ENCODE measurements at regions not wholly inside any gene's neighbourhood (a gene's known extent, or its start where the extent isn't known, plus 50 kb on each side); places are given as distances from the start of the nearest gene placed in this dataset.

DNA sequence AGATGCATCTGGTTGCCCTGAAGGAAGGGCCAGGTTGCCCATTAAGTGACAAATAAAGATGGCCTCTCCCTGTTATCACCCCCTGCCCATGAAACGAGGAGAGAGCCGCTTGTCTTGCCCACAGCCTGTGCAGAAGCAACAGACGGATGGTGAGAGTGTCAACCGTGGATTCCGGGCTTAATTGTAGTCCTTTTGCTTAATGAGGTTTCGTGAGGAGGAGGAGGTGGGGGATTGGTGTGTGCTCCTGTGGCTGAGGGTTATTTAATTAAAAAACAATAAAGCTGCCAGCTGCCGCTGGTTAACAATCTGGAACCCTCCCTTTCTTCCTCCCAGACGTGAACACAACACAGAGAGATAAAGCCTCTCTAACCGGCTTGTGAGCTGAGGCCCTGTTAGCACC, 188.0 kb upstream of the PARD3B start:
- H3K36me3 ChIP-seq (ENCODE audit: control insufficient read depth in 2 of 2, insufficient read depth in 2 of 2, low read length in 1 of 2) = no peaks in the 10 kb centered on the region
- WGBS, 2 donors = 92% methylated on average over 9 of the region's 9 CpGs
- H3K4me1 ChIP-seq (ENCODE audit: control insufficient read depth in 2 of 2, insufficient read depth in 2 of 2, low read length in 1 of 2) = no peaks in the 10 kb centered on the region
- H3K4me3 ChIP-seq (ENCODE audit: low read depth in 1 of 2, low read length in 2 of 2) = no peak overlapping the region
- no peaks in the 10 kb centered on the region for H3K27me3 ChIP-seq (ENCODE audit: control insufficient read depth in 1 of 2, insufficient read depth in 2 of 2, low read length in 2 of 2)
- no peak overlapping the region for H3K27ac ChIP-seq (ENCODE audit: low read depth in 2 of 2, low read length in 1 of 2)
- H3K9me3 ChIP-seq (ENCODE audit: control insufficient read depth in 2 of 2, insufficient read depth in 1 of 2, low read depth in 1 of 2, low read length in 1 of 2) = no peaks in the 10 kb centered on the region

GRCh38 chr2:204359076-204359475, 186.2 kb upstream of the PARD3B start:
- 94 to 95% methylated on average over 1 of the region's 1 CpG for WGBS, 2 donors
- H3K4me1 ChIP-seq (ENCODE audit: control insufficient read depth in 2 of 2, insufficient read depth in 2 of 2, low read length in 1 of 2) = no peaks in the 10 kb centered on the region
- no peaks in the 10 kb centered on the region for H3K36me3 ChIP-seq (ENCODE audit: control insufficient read depth in 2 of 2, insufficient read depth in 2 of 2, low read length in 1 of 2)
- no peak overlapping the region for H3K4me3 ChIP-seq (ENCODE audit: low read depth in 1 of 2, low read length in 2 of 2)
- H3K27ac ChIP-seq (ENCODE audit: low read depth in 2 of 2, low read length in 1 of 2) = no peak overlapping the region
- no peaks in the 10 kb centered on the region for H3K27me3 ChIP-seq (ENCODE audit: control insufficient read depth in 1 of 2, insufficient read depth in 2 of 2, low read length in 2 of 2)
- H3K9me3 ChIP-seq (ENCODE audit: control insufficient read depth in 2 of 2, insufficient read depth in 1 of 2, low read depth in 1 of 2, low read length in 1 of 2) = no peaks in the 10 kb centered on the region

- Histone ChIP-seq H3K4me3 (ENCODE audit: low read depth in 1 of 2, low read length in 2 of 2) (no peak overlapping the region), H3K27me3 (ENCODE audit: control insufficient read depth in 1 of 2, insufficient read depth in 2 of 2, low read length in 2 of 2) (no peaks in the 10 kb centered on the region), H3K9me3 (ENCODE audit: control insufficient read depth in 2 of 2, insufficient read depth in 1 of 2, low read depth in 1 of 2, low read length in 1 of 2) (no peaks in the 10 kb centered on the region), H3K4me1 (ENCODE audit: control insufficient read depth in 2 of 2, insufficient read depth in 2 of 2, low read length in 1 of 2) (no peaks in the 10 kb centered on the region), H3K27ac (ENCODE audit: low read depth in 2 of 2, low read length in 1 of 2) (no peak overlapping the region), H3K36me3 (ENCODE audit: control insufficient read depth in 2 of 2, insufficient read depth in 2 of 2, low read length in 1 of 2) (no peaks in the 10 kb centered on the region)
- 86% methylated on average over 5 of the region's 5 CpGs for WGBS, 2 donors
Observed at GRCh38 chr2:204360218-204361007, 184.9 kb upstream of the PARD3B start.

GRCh38 chr2:204361738-204362137, 183.5 kb upstream of the PARD3B start:
- 79 to 80% methylated on average over 2 of the region's 2 CpGs for WGBS, 2 donors
- Histone ChIP-seq H3K27me3 (ENCODE audit: control insufficient read depth in 1 of 2, insufficient read depth in 2 of 2, low read length in 2 of 2) (no peaks in the 10 kb centered on the region), H3K4me3 (ENCODE audit: low read depth in 1 of 2, low read length in 2 of 2) (no peak overlapping the region)

DNA sequence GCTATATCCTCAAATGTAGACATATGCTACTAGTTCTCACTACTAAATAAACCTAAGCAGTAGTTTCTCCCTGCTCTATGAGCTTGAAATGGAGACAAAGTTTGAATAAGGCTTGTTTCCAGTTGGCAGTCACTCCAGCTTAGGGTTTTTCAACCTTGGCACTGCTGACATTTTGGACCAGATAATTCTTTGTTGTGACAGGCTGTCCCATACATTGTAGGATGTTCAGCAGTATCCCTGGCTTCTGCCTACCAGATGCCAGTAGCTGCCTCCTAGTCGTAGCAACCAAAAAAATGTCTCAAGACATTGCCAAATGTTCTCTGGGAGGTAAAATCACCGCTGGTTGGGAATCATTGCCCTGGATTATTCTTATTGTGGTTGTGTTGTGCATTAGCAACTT, 182.7 kb upstream of the PARD3B start:
- Histone ChIP-seq H3K9me3 (ENCODE audit: control insufficient read depth in 2 of 2, insufficient read depth in 1 of 2, low read depth in 1 of 2, low read length in 1 of 2) (no peaks in the 10 kb centered on the region), H3K36me3 (ENCODE audit: control insufficient read depth in 2 of 2, insufficient read depth in 2 of 2, low read length in 1 of 2) (no peaks in the 10 kb centered on the region), H3K27me3 (ENCODE audit: control insufficient read depth in 1 of 2, insufficient read depth in 2 of 2, low read length in 2 of 2) (no peaks in the 10 kb centered on the region), H3K27ac (ENCODE audit: low read depth in 2 of 2, low read length in 1 of 2) (no peak overlapping the region), H3K4me1 (ENCODE audit: control insufficient read depth in 2 of 2, insufficient read depth in 2 of 2, low read length in 1 of 2) (no peaks in the 10 kb centered on the region), H3K4me3 (ENCODE audit: low read depth in 1 of 2, low read length in 2 of 2) (no peak overlapping the region)
- WGBS, 2 donors = 47 to 68% methylated on average over 2 of the region's 2 CpGs

More at GRCh38 chr2:204361738-204362137, 183.5 kb upstream of the PARD3B start:
- Histone ChIP-seq H3K9me3 (ENCODE audit: control insufficient read depth in 2 of 2, insufficient read depth in 1 of 2, low read depth in 1 of 2, low read length in 1 of 2) (no peaks in the 10 kb centered on the region), H3K4me1 (ENCODE audit: control insufficient read depth in 2 of 2, insufficient read depth in 2 of 2, low read length in 1 of 2) (no peaks in the 10 kb centered on the region), H3K27ac (ENCODE audit: low read depth in 2 of 2, low read length in 1 of 2) (no peak overlapping the region), H3K36me3 (ENCODE audit: control insufficient read depth in 2 of 2, insufficient read depth in 2 of 2, low read length in 1 of 2) (no peaks in the 10 kb centered on the region)

GRCh38 chr2:204363513-204363912, 181.8 kb upstream of the PARD3B start:
- 86 to 94% methylated on average over 2 of the region's 2 CpGs for WGBS, 2 donors
- no peak overlapping the region for H3K4me3 ChIP-seq (ENCODE audit: low read depth in 1 of 2, low read length in 2 of 2)
- no peaks in the 10 kb centered on the region for H3K27me3 ChIP-seq (ENCODE audit: control insufficient read depth in 1 of 2, insufficient read depth in 2 of 2, low read length in 2 of 2)
- no peaks in the 10 kb centered on the region for H3K4me1 ChIP-seq (ENCODE audit: control insufficient read depth in 2 of 2, insufficient read depth in 2 of 2, low read length in 1 of 2)
- no peaks in the 10 kb centered on the region for H3K36me3 ChIP-seq (ENCODE audit: control insufficient read depth in 2 of 2, insufficient read depth in 2 of 2, low read length in 1 of 2)
- no peaks in the 10 kb centered on the region for H3K9me3 ChIP-seq (ENCODE audit: control insufficient read depth in 2 of 2, insufficient read depth in 1 of 2, low read depth in 1 of 2, low read length in 1 of 2)
- H3K27ac ChIP-seq (ENCODE audit: low read depth in 2 of 2, low read length in 1 of 2) = no peak overlapping the region

- Histone ChIP-seq H3K36me3 (ENCODE audit: control insufficient read depth in 2 of 2, insufficient read depth in 2 of 2, low read length in 1 of 2) (no peaks in the 10 kb centered on the region), H3K27me3 (ENCODE audit: control insufficient read depth in 1 of 2, insufficient read depth in 2 of 2, low read length in 2 of 2) (no peaks in the 10 kb centered on the region), H3K4me3 (ENCODE audit: low read depth in 1 of 2, low read length in 2 of 2) (no peak overlapping the region), H3K27ac (ENCODE audit: low read depth in 2 of 2, low read length in 1 of 2) (no peak overlapping the region), H3K4me1 (ENCODE audit: control insufficient read depth in 2 of 2, insufficient read depth in 2 of 2, low read length in 1 of 2) (no peaks in the 10 kb centered on the region), H3K9me3 (ENCODE audit: control insufficient read depth in 2 of 2, insufficient read depth in 1 of 2, low read depth in 1 of 2, low read length in 1 of 2) (no peaks in the 10 kb centered on the region)
- 96 to 97% methylated on average over 6 of the region's 6 CpGs for WGBS, 2 donors
Observed at GRCh38 chr2:204364860-204365535, 180.3 kb upstream of the PARD3B start.

GRCh38 chr2:204365811-204366210, 179.5 kb upstream of the PARD3B start:
- Histone ChIP-seq H3K4me1 (ENCODE audit: control insufficient read depth in 2 of 2, insufficient read depth in 2 of 2, low read length in 1 of 2) (no peaks in the 10 kb centered on the region), H3K9me3 (ENCODE audit: control insufficient read depth in 2 of 2, insufficient read depth in 1 of 2, low read depth in 1 of 2, low read length in 1 of 2) (no peaks in the 10 kb centered on the region), H3K27ac (ENCODE audit: low read depth in 2 of 2, low read length in 1 of 2) (no peak overlapping the region), H3K27me3 (ENCODE audit: control insufficient read depth in 1 of 2, insufficient read depth in 2 of 2, low read length in 2 of 2) (no peaks in the 10 kb centered on the region), H3K4me3 (ENCODE audit: low read depth in 1 of 2, low read length in 2 of 2) (no peak overlapping the region), H3K36me3 (ENCODE audit: control insufficient read depth in 2 of 2, insufficient read depth in 2 of 2, low read length in 1 of 2) (no peaks in the 10 kb centered on the region)
- WGBS, 2 donors = 65 to 78% methylated on average over 4 of the region's 4 CpGs

- WGBS, 2 donors = 62 to 79% methylated on average over 5 of the region's 5 CpGs
- H3K36me3 ChIP-seq (ENCODE audit: control insufficient read depth in 2 of 2, insufficient read depth in 2 of 2, low read length in 1 of 2) = no peaks in the 10 kb centered on the region
- no peak overlapping the region for H3K4me3 ChIP-seq (ENCODE audit: low read depth in 1 of 2, low read length in 2 of 2)
- H3K27ac ChIP-seq (ENCODE audit: low read depth in 2 of 2, low read length in 1 of 2) = no peak overlapping the region
- no peaks in the 10 kb centered on the region for H3K27me3 ChIP-seq (ENCODE audit: control insufficient read depth in 1 of 2, insufficient read depth in 2 of 2, low read length in 2 of 2)
- H3K4me1 ChIP-seq (ENCODE audit: control insufficient read depth in 2 of 2, insufficient read depth in 2 of 2, low read length in 1 of 2) = no peaks in the 10 kb centered on the region
- no peaks in the 10 kb centered on the region for H3K9me3 ChIP-seq (ENCODE audit: control insufficient read depth in 2 of 2, insufficient read depth in 1 of 2, low read depth in 1 of 2, low read length in 1 of 2)
Observed at GRCh38 chr2:204367466-204367865, 177.8 kb upstream of the PARD3B start.

All from esophagus (tissue), 2 donors.